ENCODE measurements at regions not wholly inside any gene's neighbourhood (a gene's known extent, or its start where the extent isn't known, plus 50 kb on each side); places are given as distances from the start of the nearest gene placed in this dataset.

DNA sequence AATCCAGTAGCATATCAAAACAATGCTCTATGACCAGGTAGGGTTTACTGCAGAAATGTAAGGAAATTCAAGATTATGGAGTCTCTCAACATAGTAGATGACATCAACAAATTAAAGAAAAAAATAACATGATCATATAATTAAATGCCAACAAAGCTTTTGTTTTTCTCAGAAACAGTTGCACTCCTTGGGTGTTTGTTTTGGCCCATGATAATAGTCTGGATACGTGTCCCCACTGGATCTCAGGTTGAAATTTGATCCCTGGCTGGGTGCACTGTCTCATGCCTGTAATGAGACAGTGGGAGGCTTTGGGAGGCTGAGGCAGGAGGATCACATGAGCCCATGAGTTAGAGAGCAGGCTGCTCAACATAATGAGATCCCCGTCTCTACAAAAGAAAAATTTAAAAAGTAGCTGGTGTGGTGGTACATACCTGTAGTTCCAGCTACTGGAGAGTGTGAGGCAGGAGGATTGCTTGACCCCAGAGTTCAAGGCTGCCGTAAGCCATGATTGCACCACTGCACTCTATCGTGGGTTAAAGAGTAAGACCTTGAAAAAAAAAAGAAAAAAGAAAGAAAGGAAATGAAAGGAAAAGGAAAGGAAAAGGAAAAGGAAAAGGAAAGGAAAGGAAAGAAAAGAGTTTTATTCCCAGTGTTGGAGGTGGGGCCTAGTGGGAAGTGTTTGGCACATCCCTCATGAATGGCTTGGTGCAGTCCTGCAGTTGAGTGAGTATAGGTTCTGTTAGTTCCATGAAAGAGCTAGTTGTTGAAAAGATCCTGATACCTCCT is 53.3 kb upstream of the FOXB1 start:
- TF ChIP-seq EZH2 (IDR thresholded peaks at IDR 0.05; ENCODE audit: insufficient read depth, low read length), result no peak
- TF ChIP-seq, protein P1, sequence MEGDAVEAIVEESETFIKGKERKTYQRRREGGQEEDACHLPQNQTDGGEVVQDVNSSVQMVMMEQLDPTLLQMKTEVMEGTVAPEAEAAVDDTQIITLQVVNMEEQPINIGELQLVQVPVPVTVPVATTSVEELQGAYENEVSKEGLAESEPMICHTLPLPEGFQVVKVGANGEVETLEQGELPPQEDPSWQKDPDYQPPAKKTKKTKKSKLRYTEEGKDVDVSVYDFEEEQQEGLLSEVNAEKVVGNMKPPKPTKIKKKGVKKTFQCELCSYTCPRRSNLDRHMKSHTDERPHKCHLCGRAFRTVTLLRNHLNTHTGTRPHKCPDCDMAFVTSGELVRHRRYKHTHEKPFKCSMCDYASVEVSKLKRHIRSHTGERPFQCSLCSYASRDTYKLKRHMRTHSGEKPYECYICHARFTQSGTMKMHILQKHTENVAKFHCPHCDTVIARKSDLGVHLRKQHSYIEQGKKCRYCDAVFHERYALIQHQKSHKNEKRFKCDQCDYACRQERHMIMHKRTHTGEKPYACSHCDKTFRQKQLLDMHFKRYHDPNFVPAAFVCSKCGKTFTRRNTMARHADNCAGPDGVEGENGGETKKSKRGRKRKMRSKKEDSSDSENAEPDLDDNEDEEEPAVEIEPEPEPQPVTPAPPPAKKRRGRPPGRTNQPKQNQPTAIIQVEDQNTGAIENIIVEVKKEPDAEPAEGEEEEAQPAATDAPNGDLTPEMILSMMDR (IDR thresholded peaks at IDR 0.05; ENCODE audit: insufficient read depth, low read depth, low read length), result no peak
